Endothelial cell of umbilical vein (primary cell): ENCODE measurements at regions not wholly inside any gene's neighbourhood (a gene's known extent, or its start where the extent isn't known, plus 50 kb on each side); places are given as distances from the start of the nearest gene placed in this dataset.

ENCODE experiments used
- BruUV-seq: library from RNA; stranded (reverse); fragments of 400-500 nt; replicated peaks from 2 replicates; lab custom pipeline; 2021; lab: Mats Ljungman, UMichigan
- CTCF ChIA-PET: fragments of 300-600, 350-600 bp; sonication (Branson Sonifier 250); formaldehyde crosslinking; loops from one replicate; lab custom pipeline; 2021; ENCODE audit warnings: antibody characterized with exemption, inconsistent platforms; lab: Charles Lee
- POLR2A ChIA-PET: fragments of 300-600, 350-600 bp; sonication (Branson Sonifier 250); formaldehyde crosslinking; loops from one replicate; lab custom pipeline; 2021; ENCODE audit warnings: antibody characterized with exemption, inconsistent platforms; lab: Charles Lee
- DNase-seq: peaks from one replicate; pipeline ENCODE4 v3.0.0-alpha.2; 2011; ENCODE audit warnings: low read depth, low spot score
- FAIRE-seq: peaks from 2 replicates; lab custom pipeline; 2011; peaks lifted over from hg19 to GRCh38; lab: Jason Lieb, UNC
- H2AFZ ChIP-seq: 2 replicates; pipeline ENCODE4 v1.6.0; 2012; ENCODE audit warnings: low read depth, low read length, control low read depth, inconsistent platforms
- H3K27ac ChIP-seq: 2 replicates; pipeline ENCODE4 v1.5.1; 2011; ENCODE audit warnings: low read depth, mild to moderate bottlenecking, control low read depth, low read length, moderate library complexity; ENCODE audit not compliant: insufficient read depth
- H3K27me3 ChIP-seq, 2 experiments: 2 replicates each; pipeline versions ENCODE4 v1.6.0 to v1.6.1; 2011; ENCODE audit warnings: low read length in 2 of 2, mixed read lengths in 1 of 2; ENCODE audit not compliant: control insufficient read depth in 2 of 2, insufficient read depth in 2 of 2
- H3K36me3 ChIP-seq, 2 experiments: 2 replicates in 1 of 2; 3 replicates in 1 of 2; pipeline ENCODE4 v1.5.1; 2011; ENCODE audit warnings: low read length in 2 of 2, mild to moderate bottlenecking in 1 of 2, moderate library complexity in 1 of 2; ENCODE audit not compliant: control insufficient read depth in 2 of 2, insufficient read depth in 2 of 2; ENCODE audit errors: extremely low read depth in 1 of 2
- H3K4me1 ChIP-seq: 3 replicates; pipeline ENCODE4 v1.5.1; 2011; ENCODE audit warnings: mild to moderate bottlenecking, low read length; ENCODE audit not compliant: control insufficient read depth, insufficient read depth; ENCODE audit errors: extremely low read depth
- H3K4me2 ChIP-seq: 2 replicates; pipeline ENCODE4 v1.6.1; 2011; ENCODE audit warnings: low read length, control low read depth, mixed read lengths; ENCODE audit not compliant: insufficient read depth
- H3K4me3 ChIP-seq, 3 experiments: fragments of 200-600 bp in 1 of 3; sonication (generic), shearing (Covaris generic) in 1 of 3; replicated peaks in 1 of 3; 2 replicates each; pipeline ENCODE4 v1.5.1; 2011 to 2016; ENCODE audit warnings: control low read depth in 3 of 3, low read length in 3 of 3, mild to moderate bottlenecking in 2 of 3, inconsistent platforms in 1 of 3, low read depth in 1 of 3, moderate library complexity in 1 of 3; ENCODE audit not compliant: insufficient read depth in 1 of 3
- H3K79me2 ChIP-seq: 2 replicates; pipeline ENCODE4 v1.6.0; 2012; ENCODE audit warnings: low read length, inconsistent platforms; ENCODE audit not compliant: control insufficient read depth, insufficient read depth
- H3K9ac ChIP-seq: replicated peaks from 2 replicates; pipeline ENCODE3; 2011; ENCODE audit warnings: low read length, control low read depth; ENCODE audit not compliant: insufficient read depth; ENCODE audit errors: extremely low read depth
- H3K9me1 ChIP-seq: replicated peaks from 3 replicates; pipeline ENCODE4 v1.6.0; 2011; ENCODE audit warnings: mild to moderate bottlenecking, low read length; ENCODE audit not compliant: control insufficient read depth, insufficient read depth; ENCODE audit errors: extremely low read depth
- H3K9me3 ChIP-seq: replicated peaks from 2 replicates; pipeline ENCODE4 v1.5.1; 2012; ENCODE audit warnings: low read length, inconsistent platforms; ENCODE audit not compliant: control insufficient read depth, insufficient read depth
- H4K20me1 ChIP-seq: replicated peaks from 2 replicates; pipeline ENCODE3; 2011; ENCODE audit warnings: mild to moderate bottlenecking, low read length; ENCODE audit not compliant: control insufficient read depth, insufficient read depth; ENCODE audit errors: extremely low read depth
- FOS ChIP-seq: IDR thresholded peaks from 2 replicates; pipeline ENCODE4 v1.6.1; 2011; ENCODE audit warnings: mild to moderate bottlenecking, low read length, moderate library complexity, borderline replicate concordance; ENCODE audit not compliant: insufficient read depth
- GATA2 ChIP-seq: IDR thresholded peaks from 2 replicates; pipeline ENCODE4 v1.7.0; 2011; ENCODE audit warnings: low read depth, mild to moderate bottlenecking, moderate library complexity, mixed read lengths, low read length; ENCODE audit not compliant: insufficient read length, insufficient read depth
- JUN ChIP-seq: IDR thresholded peaks from 2 replicates; pipeline ENCODE4 v1.6.1; 2011; ENCODE audit warnings: borderline replicate concordance, low read depth; ENCODE audit not compliant: insufficient read length, insufficient read depth
- MYC ChIP-seq: IDR thresholded peaks from one replicate; pipeline ENCODE4 v1.6.1; 2011; ENCODE audit warnings: mild to moderate bottlenecking, low read depth, low read length
- POLR2A ChIP-seq: IDR thresholded peaks from 2 replicates; pipeline ENCODE4 v1.6.1; 2012; ENCODE audit warnings: low read depth, mild to moderate bottlenecking, control low read depth, low read length
- POLR2AphosphoS5 ChIP-seq: IDR thresholded peaks from 2 replicates; pipeline ENCODE4 v1.6.1; 2012; ENCODE audit warnings: low read depth, mild to moderate bottlenecking, control low read depth, low read length, moderate library complexity; ENCODE audit not compliant: insufficient read depth
- dilution Hi-C: fragments of 300-500 bp; cut with MboI; formaldehyde crosslinking; loops from one replicate; pipeline ENCODE4 v1.15.0; 2019; ENCODE audit warnings: low sequenced_read_pairs; ENCODE audit not compliant: extremely low pct_ligation_motif_present
- intact Hi-C: fragments of 100-400 bp; cut with micrococcal nuclease; formaldehyde crosslinking; loops from one replicate; pipeline ENCODE4 v1.10.0; 2022
- TF ChIP-seq, protein P1 (sequence below): IDR thresholded peaks from 2 replicates; pipeline ENCODE4 v1.6.1; 2011; ENCODE audit not compliant: insufficient read depth, insufficient read length

DNA sequence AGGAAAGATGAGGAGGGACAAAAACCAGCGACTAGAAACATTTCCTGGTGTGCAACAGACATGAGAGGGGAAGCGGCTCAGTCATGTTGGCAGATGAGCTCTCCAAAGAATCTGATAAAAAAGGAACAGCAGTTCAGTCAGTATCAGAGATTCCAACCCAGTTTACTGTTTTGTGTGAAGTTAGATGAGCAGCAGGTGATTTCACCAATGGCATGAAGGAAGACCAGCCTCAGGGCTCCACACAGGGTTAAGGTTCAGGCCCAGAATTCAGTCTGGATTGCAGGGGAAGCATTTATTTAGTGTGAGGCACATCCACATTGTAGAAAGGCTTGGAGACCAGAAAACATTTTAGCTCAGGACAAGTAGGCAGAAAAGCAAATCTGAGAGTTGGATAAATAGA lies 317.8 kb downstream of the C6orf118 start:
- H3K27me3 ChIP-seq: no peaks in the 10 kb centered on the region
- intact Hi-C loops: no loop called here
- H3K9me1 ChIP-seq: no peaks in the 10 kb centered on the region
- FAIRE-seq: no peak
- TF ChIP-seq FOS: no peak
- dilution Hi-C loops: no loop called here
- H3K9ac ChIP-seq: no peak overlapping the region
- no peak overlapping the region for H3K4me3 ChIP-seq
- no peaks in the 10 kb centered on the region for H3K36me3 ChIP-seq
- no peaks in the 10 kb centered on the region for H3K79me2 ChIP-seq
- no peak overlapping the region for H3K27ac ChIP-seq
- no TSS peak for BruUV-seq
- no peak for DNase-seq
- H3K4me2 ChIP-seq: no peak overlapping the region
- ChIA-PET CTCF (no interaction called here), POLR2A (no interaction called here)
- no peaks in the 10 kb centered on the region for H4K20me1 ChIP-seq
- H3K9me3 ChIP-seq: peaks cover 2% of the 10 kb centered on the region
- no peak overlapping the region for H2AFZ ChIP-seq
- H3K4me1 ChIP-seq: no peaks in the 10 kb centered on the region

DNA sequence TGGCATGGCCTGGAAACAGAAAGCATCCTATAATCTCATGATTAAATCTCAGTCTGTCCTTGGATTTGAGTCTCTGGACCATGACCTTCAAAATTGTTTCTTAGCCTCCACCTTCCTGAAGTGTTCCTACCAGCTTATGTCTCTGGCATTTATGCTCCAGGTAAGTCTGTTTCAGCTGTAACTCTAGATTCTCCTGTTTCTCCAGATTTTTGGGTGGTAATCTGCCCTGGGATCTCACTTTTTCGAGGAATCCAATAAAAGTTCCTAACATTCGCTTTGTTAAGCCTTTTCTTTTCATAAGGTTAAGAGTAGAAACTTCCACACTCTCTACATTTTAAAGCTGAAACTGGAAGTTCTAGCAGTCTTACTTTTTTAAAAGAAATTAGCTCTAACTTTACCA lies 318.5 kb downstream of the C6orf118 start:
- Histone ChIP-seq H3K79me2 (no peaks in the 10 kb centered on the region), H3K9me1 (no peaks in the 10 kb centered on the region), H3K9me3 (peaks cover 2% of the 10 kb centered on the region), H3K36me3 (no peaks in the 10 kb centered on the region), H3K27me3 (no peaks in the 10 kb centered on the region), H3K27ac (no peak overlapping the region), H3K9ac (no peak overlapping the region), H4K20me1 (no peaks in the 10 kb centered on the region), H2AFZ (no peak overlapping the region), H3K4me1 (no peaks in the 10 kb centered on the region), H3K4me3 (no peak overlapping the region), H3K4me2 (no peak overlapping the region)
- intact Hi-C loops: no loop called here
- no peak for TF ChIP-seq GATA2
- TF ChIP-seq FOS: no peak
- TF ChIP-seq MYC: no peak
- no peak for TF ChIP-seq JUN
- no peak for TF ChIP-seq POLR2A
- TF ChIP-seq, protein P1, sequence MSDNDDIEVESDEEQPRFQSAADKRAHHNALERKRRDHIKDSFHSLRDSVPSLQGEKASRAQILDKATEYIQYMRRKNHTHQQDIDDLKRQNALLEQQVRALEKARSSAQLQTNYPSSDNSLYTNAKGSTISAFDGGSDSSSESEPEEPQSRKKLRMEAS: no peak
- no peak for TF ChIP-seq POLR2AphosphoS5
- dilution Hi-C loops: no loop called here
- no peak for DNase-seq
- FAIRE-seq: no peak
- CTCF ChIA-PET: no interaction called here
- BruUV-seq: no TSS peak
- POLR2A ChIA-PET: no interaction called here
